GM18502 (cell line): ENCODE measurements at regions not wholly inside any gene's neighbourhood (a gene's known extent, or its start where the extent isn't known, plus 50 kb on each side); places are given as distances from the start of the nearest gene placed in this dataset.
"Not testable (repeated sequence)": the region's sequence is repeated elsewhere in the genome, so short reads cannot be mapped to it uniquely, and the experiment has no call there.

Experiments
- ATAC-seq: cut with Tn5 transposase; IDR thresholded peaks from one replicate; pipeline ENCODE4 v1.9.1; 2021; ENCODE audit warnings: mild to moderate bottlenecking; ENCODE audit not compliant: unreplicated experiment, poor library complexity

DNA sequence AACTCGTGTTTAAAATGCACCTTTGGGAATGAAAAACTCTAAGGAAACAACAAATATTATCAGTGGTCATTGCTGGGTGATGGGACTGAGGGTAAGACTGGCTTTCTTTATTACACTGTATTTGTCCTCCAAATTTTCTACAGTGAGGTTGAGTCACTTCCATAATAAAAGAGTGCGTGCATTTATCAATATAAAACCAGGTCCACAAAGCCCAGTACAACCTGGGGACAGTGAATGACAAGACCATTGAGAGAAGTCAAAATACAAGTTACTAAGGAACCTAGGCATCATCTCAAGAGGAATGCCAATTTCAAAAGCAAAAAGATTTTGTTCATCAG, 76.4 kb downstream of the MAGED4 start:
- no peak for ATAC-seq

DNA sequence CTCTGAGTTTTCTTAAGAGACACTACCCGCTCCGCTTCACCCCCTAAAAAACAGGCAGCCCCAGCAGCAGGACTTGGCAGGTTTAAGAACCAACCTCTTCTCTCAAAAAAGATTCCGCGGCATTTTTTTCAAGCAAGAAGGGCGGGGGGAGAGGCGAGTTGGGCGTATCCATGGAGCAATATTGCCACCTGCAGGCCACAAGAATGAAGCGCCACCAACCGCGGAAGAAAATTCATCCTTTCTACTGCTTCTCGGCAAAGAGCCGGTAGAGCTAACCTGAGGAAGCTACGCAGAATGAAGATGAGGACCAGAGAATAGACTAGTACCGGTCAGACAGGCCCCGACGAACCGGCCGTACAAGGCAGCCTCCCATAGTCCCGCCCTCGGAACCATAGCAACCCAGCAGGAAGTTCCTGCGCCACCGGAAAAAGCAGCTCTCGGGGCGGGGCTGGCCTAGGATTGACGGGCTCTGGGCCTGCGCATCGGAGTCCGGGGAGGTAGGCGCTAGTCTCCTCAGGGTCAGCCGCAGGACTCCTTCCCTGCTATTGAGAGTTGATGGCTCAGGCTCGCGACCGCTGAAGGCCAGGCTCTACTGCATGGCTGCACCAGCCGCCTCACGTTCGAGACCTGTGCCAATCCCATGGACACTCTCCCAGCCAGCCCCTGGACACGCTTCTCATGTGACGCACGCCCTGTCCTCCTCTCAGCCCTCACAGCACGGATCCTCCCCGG, 76.9 kb downstream of the MAGED4 start:
- ATAC-seq, result peak; percentile 99

DNA sequence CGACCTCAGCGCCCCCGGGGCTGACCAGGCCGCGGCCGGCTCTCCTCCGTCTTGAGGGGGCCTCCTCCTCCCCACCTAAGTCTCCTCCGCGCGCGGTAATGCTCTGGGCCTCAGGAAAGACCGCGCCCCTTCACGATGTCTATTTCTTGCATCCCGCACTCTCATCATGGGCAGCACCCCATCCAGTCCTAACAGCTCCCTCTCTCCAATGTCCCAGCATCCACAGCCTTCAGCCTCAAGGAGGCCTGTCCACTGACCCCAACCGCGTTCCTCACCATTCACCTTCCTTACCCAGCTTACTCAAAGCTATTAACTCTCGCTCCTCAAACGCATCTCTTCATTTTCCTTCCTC, 77.5 kb downstream of the MAGED4 start:
- ATAC-seq, result peak; percentile 24

DNA sequence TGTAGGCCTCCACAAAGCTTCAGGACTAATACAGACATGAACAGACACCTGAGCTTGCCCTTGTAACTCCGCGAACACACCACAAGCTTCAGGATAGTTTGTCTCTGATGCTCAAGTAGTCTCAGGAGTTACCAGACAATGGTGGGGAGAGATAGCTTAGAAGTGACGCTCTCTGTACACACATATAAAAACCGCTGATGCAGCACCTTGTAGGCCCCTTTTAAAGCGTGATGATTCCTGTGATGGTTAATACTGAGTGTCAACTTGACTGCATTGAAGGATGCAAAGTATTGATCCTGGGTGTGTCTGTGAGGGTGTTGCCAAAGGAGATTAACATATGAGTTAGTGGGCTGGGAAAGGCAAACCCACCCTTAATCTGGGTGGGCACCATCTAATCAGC, 78.7 kb downstream of the MAGED4 start:
- no peak for ATAC-seq

DNA sequence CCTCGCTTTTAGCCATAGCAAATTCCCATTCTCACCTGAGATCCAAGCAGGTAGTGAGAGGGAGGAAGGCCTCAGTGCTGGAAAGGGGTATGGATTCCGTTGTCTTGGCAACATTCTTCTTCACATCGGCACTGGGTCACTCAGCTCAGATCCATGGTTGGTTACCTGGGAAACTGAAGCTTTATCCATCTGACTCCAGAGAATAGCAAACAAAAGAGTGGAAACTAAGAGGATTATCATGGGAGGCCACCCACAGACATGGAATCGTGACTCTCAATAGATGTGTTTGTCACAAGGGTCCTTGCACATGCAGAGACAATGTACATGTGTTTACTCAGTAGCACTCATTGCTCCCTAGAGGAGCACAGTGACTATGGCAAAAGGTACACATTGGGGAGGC, 81.0 kb downstream of the MAGED4 start:
- ATAC-seq, result no peak

DNA sequence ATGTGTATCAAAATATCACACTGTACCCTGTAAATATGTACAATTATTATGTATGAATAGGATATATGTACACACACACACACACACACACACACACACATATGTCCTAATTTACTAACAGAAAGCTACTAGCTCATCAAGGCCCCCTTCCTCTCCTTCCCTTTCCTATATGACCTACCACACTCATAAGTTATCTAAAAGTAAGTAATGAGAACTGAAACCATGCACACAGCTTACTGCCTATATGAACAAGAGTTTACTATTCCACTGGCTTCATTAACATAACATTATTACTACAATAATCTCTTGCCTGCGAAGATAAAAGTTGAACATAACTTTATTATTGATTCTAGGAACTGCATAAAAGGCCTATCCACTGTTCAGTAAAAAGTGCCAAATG, 83.8 kb downstream of the MAGED4 start:
- not testable (repeated sequence) for ATAC-seq

DNA sequence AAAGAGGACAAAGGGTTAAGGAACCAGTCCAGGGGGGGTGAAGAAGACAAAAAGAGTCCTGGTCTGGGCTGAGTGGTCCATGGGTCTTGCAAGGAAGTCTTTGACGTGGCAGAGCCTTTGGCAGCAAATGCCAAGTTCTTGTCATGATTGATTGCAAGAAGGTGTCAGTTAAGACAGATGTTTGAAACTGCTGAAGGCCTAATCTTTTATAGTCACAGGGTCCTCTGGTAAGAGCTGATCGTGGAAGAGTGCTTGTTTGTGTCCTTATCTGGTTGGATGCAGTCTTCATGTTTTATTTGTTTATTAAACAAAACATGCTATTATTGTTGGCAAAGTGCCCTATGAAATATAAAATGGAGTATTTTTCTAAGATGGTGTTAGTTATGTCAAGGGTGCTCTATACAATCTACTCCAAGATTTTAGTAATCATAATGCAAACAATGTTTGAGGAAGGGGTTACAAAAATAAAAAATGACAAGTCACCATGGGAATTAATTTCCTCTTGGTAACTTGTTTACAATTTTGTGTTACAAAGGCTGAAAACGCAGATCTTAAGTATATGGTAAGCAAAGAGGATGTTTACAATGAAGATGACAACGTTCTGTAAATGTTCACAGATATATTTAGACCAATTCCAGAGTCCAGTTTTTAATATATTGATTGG, 85.9 kb downstream of the MAGED4 start:
- ATAC-seq, result no peak

DNA sequence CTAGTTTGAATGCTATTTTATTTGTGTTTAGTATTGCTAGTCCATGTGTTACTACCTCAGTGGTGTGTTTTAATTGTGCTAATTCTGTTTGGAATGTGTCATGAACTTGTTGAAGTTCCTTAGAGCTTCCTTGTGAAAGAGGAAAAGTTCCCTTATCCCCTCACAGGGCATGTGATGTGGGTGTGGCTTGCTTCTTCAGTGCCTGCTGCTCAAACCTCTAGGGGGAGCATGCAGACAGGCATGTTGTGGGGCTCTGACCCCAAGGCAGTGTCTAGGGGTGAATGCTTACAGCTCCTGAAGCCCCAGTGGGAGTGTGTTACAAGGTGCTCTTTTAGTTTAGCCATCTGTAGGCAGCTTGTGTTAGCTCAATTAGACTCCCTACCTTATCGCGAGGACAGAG, 86.5 kb downstream of the MAGED4 start:
- no peak for ATAC-seq

DNA sequence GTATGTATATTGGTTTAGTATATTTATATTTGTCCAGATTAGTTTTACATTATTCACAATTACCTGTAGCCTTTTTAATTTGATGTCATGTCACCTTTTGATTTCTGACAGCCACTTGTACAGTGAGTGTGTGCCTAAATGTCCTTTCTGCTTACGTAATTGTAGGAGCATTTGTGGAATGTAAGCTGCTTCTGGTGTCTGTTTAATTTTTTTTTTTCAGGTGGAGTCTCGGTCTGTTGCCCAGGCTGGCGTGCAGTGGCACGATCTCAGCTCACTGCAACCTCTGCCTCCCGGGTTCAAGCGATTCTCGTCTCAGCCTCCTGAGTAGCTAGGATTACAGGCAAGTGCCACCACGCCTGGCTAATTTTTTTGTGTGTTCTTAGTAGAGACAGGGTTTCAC, 91.2 kb upstream of the XAGE2 start:
- no peak for ATAC-seq

DNA sequence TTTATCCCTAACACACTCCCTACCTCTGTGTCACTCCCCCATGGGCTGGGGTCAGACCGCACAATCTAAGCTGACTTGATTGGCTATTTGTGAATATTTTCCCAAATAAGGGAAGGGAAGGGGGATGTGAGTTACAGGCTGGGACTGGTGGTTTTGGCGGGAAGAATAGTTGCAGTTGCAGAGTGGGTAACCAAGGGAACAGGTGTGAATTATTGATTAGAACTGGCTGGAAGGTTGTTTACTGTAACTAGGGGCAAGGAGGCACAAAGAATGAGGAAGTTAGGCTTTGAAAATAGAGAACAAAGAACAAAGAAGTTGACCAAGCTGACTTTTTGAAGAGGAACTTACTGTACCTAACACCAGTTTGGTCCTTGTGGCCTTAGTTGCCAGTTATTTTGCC, 88.0 kb upstream of the XAGE2 start:
- ATAC-seq, result no peak

DNA sequence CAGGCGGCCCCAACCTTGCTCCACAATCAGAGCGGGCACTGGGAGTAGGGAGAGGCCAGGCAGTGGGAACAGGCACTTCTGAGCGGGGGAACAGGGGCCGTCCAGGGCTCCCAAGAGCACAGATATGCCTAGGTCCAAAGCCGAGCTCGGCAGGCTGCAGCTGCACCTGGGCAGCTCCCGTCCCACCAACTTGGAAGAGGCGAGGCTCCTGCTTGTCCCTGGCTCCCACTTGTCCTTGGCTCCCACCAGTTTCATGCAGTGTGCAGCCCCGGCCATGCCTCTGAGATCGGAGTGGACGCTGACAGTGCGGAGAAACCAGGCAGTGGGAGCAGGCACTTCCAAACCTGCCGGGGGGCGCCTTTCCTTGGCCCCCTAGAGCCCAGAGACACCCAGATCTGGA, 84.0 kb upstream of the XAGE2 start:
- ATAC-seq, result no peak

DNA sequence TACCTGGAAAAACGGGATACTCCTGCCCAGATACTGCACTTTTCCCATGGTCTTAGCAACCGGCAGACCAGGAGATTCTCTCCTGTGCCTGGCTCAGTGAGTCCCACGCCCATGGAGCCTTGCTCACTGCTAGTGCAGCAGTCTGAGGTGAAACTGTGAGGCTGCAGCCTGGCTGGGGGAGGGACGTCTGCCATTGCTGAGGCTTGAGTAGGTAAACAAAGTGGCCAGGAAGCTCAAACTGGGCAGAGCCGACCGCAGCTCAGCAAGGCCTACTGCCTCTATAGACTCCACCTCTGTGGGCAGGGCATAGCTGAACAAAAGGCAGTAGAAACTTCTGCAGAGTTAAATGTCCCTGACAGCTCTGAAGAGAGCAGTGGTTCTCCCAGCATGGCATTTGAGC, 69.9 kb upstream of the XAGE2 start:
- ATAC-seq, result not testable (repeated sequence)

DNA sequence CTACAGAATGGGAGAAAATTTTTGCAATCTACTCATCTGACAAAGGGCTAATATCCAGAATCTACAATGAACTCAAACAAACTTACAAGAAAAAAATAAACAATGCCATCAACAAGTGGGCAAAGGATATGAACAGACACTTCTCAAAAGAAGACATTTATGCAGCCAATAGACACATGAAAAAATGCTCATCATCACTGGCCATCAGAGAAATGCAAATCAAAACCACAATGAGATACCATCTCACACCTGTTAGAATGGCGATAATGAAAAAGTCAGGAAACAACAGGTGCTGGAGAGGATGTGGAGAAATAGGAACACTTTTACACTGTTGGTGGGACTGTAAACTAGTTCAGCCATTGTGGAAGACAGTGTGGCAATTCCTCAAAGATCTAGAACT, 60.3 kb upstream of the XAGE2 start:
- not testable (repeated sequence) for ATAC-seq
